ENCODE measurements at regions not wholly inside any gene's neighbourhood (a gene's known extent, or its start where the extent isn't known, plus 50 kb on each side); places are given as distances from the start of the nearest gene placed in this dataset.
A peak's percentile ranks its signal among the peaks of the same experiment; 100 is the strongest.

- TF ChIP-seq GABPA (tag; conservative IDR thresholded peaks at IDR 0.05; ENCODE audit: low read depth) (no peak), PTBP1 (IDR thresholded peaks at IDR 0.05; ENCODE audit: low read depth, low read length) (no peak), ATF6 (CRISPR knock-in tag; IDR thresholded peaks at IDR 0.05) (no peak), NFXL1 (CRISPR knock-in tag; IDR thresholded peaks at IDR 0.05) (no peak), PRPF4 (IDR thresholded peaks at IDR 0.05; ENCODE audit: insufficient read depth, low read depth, low read length, poor library complexity, severe bottlenecking) (no peak)
Measured at GRCh38 chr21:15300131-15300530, 235.3 kb upstream of the NRIP1 start (continued).

GRCh38 chr21:15301014-15301413 is 236.2 kb upstream of the NRIP1 start:
- H3K4me1 ChIP-seq (replicated peaks in 1 of 2; ENCODE audit: control insufficient read depth in 2 of 2, insufficient read depth in 2 of 2, low read length in 2 of 2), result peaks cover 0 to 4% of the 10 kb centered on the region in 2 experiments; a peak in 1 of 5 replicates
- 13% methylated on average over 3 of the region's 3 CpGs for WGBS (ENCODE audit: insufficient coverage, low coverage, missing lambda C conversion rate)
- no peaks in the 10 kb centered on the region for H3K36me3 ChIP-seq (ENCODE audit: control insufficient read depth, insufficient read depth, low read length)
- no peak overlapping the region for H3K9ac ChIP-seq (ENCODE audit: insufficient read depth in 1 of 2, low read depth in 2 of 2, low read length in 2 of 2)
- BruUV-seq (replicated peaks), result no TSS peak
- peak; percentile 37 for FAIRE-seq
- intact Hi-C loops (cut with micrococcal nuclease) (no loop called here), in situ Hi-C loops (cut with MboI) (no loop called here)
- no peaks in the 10 kb centered on the region for H4K20me1 ChIP-seq (replicated peaks; ENCODE audit: control insufficient read depth, insufficient read depth, low read length)
- H3K27ac ChIP-seq (ENCODE audit: extremely low read depth, low read depth, low read length), result no peak overlapping the region
- ATAC-seq, result peak; percentile 76
- DNase-seq (ENCODE audit: extremely low read depth in 1 of 4, low spot score in 3 of 4), result peak in 2 of 4 experiments; percentile 13 to 56
- POLR2A ChIA-PET, result interaction anchor here (0.6 kb wide), 1 partner anchor 9 kb away, joined by 3 read pairs; no protein-coding TSS in a partner anchor
- no peak overlapping the region for H3K4me2 ChIP-seq (ENCODE audit: insufficient read depth, low read length)
- no peaks in the 10 kb centered on the region for H3K9me3 ChIP-seq (replicated peaks; ENCODE audit: control insufficient read depth, insufficient read depth, low read depth, low read length)
- peak overlapping the region; percentile 57; the same call in 1 of the 2 replicates for H2AFZ ChIP-seq (ENCODE audit: low read depth, low read length)
- H3K79me2 ChIP-seq (ENCODE audit: control insufficient read depth, insufficient read depth, low read length), result no peaks in the 10 kb centered on the region
- no peaks in the 10 kb centered on the region for H3K27me3 ChIP-seq (ENCODE audit: control insufficient read depth in 2 of 2, insufficient read depth in 2 of 2, low read length in 2 of 2)
- no peaks in the 10 kb centered on the region for H3K9me1 ChIP-seq (ENCODE audit: control insufficient read depth, insufficient read depth, low read length)
- CTCF ChIA-PET (ENCODE audit: low intra/inter-chr PET ratio), result no interaction called here
- no peak overlapping the region for H3K4me3 ChIP-seq
- TF ChIP-seq MIER1 (IDR thresholded peaks at IDR 0.05; ENCODE audit: low read depth) (no peak), GABPA (tag; conservative IDR thresholded peaks at IDR 0.05; ENCODE audit: low read depth) (no peak), MAFF (IDR thresholded peaks at IDR 0.05; ENCODE audit: low read length) (peak; percentile 84), SNIP1 (IDR thresholded peaks at IDR 0.05; ENCODE audit: low read depth) (no peak), NFE2L1 (tag; IDR thresholded peaks at IDR 0.05; ENCODE audit: borderline replicate concordance, low read depth) (peak; percentile 81), CC2D1A (IDR thresholded peaks at IDR 0.05) (no peak), ZNF316 (IDR thresholded peaks at IDR 0.05) (peak; percentile 94), L3MBTL2 (IDR thresholded peaks at IDR 0.05) (0 out of 2 replicates have a peak, but pooled peaks have one; percentile 38), MED1 (CRISPR knock-in tag; IDR thresholded peaks at IDR 0.05; ENCODE audit: borderline replicate concordance) (no peak), ZNF764 (CRISPR knock-in tag; IDR thresholded peaks at IDR 0.05; ENCODE audit: low read depth) (no peak), RBM39 (optimal IDR thresholded peaks at IDR 0.05; ENCODE audit: low read depth, low read length) (no peak), TCF15 (CRISPR knock-in tag; IDR thresholded peaks at IDR 0.05) (no peak), KLF1 (tag; IDR thresholded peaks at IDR 0.05) (no peak), CEBPZ (IDR thresholded peaks at IDR 0.05; ENCODE audit: borderline replicate concordance, low read depth, low read length) (0 out of 2 replicates have a peak, but pooled peaks have one; percentile 48)
